OCI-LY7 (cell line): ENCODE measurements at regions not wholly inside any gene's neighbourhood (a gene's known extent, or its start where the extent isn't known, plus 50 kb on each side); places are given as distances from the start of the nearest gene placed in this dataset.

Experiments
- BruUV-seq: library from RNA; stranded (reverse); fragments of 400-500 nt; replicated peaks from 2 replicates; lab custom pipeline; 2021; lab: Mats Ljungman, UMichigan
- CTCF ChIA-PET: fragments of 300-600 bp; sonication (Branson Sonifier 250); formaldehyde crosslinking; loops from one replicate; lab custom pipeline; 2022; ENCODE audit warnings: antibody characterized with exemption; ENCODE audit not compliant: unreplicated experiment; lab: Charles Lee
- POLR2A ChIA-PET: fragments of 300-600 bp; sonication (Branson Sonifier 250); formaldehyde crosslinking; loops from one replicate; lab custom pipeline; 2022; ENCODE audit warnings: antibody characterized with exemption; lab: Charles Lee
- DNase-seq: peaks from one replicate; pipeline ENCODE4 v3.0.0-alpha.2; 2015; ENCODE audit warnings: low spot score
- H2AFZ ChIP-seq: fragments of 200-600 bp; sonication (generic), shearing (Covaris generic); 2 replicates; pipeline ENCODE4 v1.6.1; 2014; ENCODE audit warnings: mild to moderate bottlenecking, antibody characterized with exemption, low read length, moderate library complexity
- H3K27ac ChIP-seq: fragments of 200-600 bp; sonication (generic); 2 replicates; pipeline ENCODE4 v1.5.1; 2014; ENCODE audit warnings: mixed run types, low read depth, mild to moderate bottlenecking, moderate library complexity, low read length, inconsistent platforms; ENCODE audit not compliant: poor library complexity, severe bottlenecking
- H3K36me3 ChIP-seq: fragments of 200-600 bp; sonication (generic); 2 replicates; pipeline ENCODE4 v1.6.1; 2014; ENCODE audit warnings: mild to moderate bottlenecking, antibody characterized with exemption, low read length, moderate library complexity, mixed read lengths; ENCODE audit not compliant: insufficient read depth
- H3K4me1 ChIP-seq: fragments of 200-600 bp; sonication (generic); 2 replicates; pipeline ENCODE4 v1.5.1; 2014; ENCODE audit warnings: mild to moderate bottlenecking, low read length; ENCODE audit not compliant: insufficient read depth, poor library complexity, severe bottlenecking
- H3K4me2 ChIP-seq: fragments of 200-600 bp; sonication (generic); 2 replicates; pipeline ENCODE4 v1.6.1; 2014; ENCODE audit warnings: mild to moderate bottlenecking, low read length
- H3K4me3 ChIP-seq: fragments of 200-600 bp; sonication (generic); 2 replicates; pipeline ENCODE4 v1.5.1; 2014; ENCODE audit warnings: mild to moderate bottlenecking, low read depth, low read length; ENCODE audit not compliant: poor library complexity, severe bottlenecking
- H3K79me2 ChIP-seq: fragments of 200-600 bp; sonication (generic); 2 replicates; pipeline ENCODE4 v1.6.1; 2016; ENCODE audit warnings: low read depth, mild to moderate bottlenecking, low read length, moderate library complexity, mixed read lengths; ENCODE audit not compliant: insufficient read depth
- H3K9me2 ChIP-seq: fragments of 200-600 bp; sonication (generic); 2 replicates; pipeline ENCODE4 v1.6.1; 2016; ENCODE audit warnings: mild to moderate bottlenecking, low read length, mixed read lengths; ENCODE audit not compliant: insufficient read depth
- H3K9me3 ChIP-seq: fragments of 200-600 bp; sonication (generic); 2 replicates; pipeline ENCODE4 v1.6.1; 2014; ENCODE audit warnings: mild to moderate bottlenecking, mixed run types, low read length, mixed read lengths
- H4K20me1 ChIP-seq: fragments of 200-600 bp; sonication (generic); 2 replicates; pipeline ENCODE4 v1.6.1; 2014; ENCODE audit warnings: mild to moderate bottlenecking, antibody characterized with exemption, low read length, moderate library complexity, mixed read lengths; ENCODE audit not compliant: insufficient read depth
- EZH2phosphoT487 ChIP-seq: fragments of 200-600 bp; sonication (generic); IDR thresholded peaks from 2 replicates; pipeline ENCODE4 v1.6.1; 2018; ENCODE audit warnings: low read depth, borderline replicate concordance, mild to moderate bottlenecking, mixed run types, antibody characterized with exemption, low read length, moderate library complexity, mixed read lengths
- intact Hi-C: fragments of 100-400 bp; cut with micrococcal nuclease; formaldehyde crosslinking; loops from one replicate; pipeline ENCODE4 v1.10.0; 2022; ENCODE audit not compliant: unreplicated experiment
- TF ChIP-seq, protein P1 (sequence below): fragments of 200-600 bp; sonication (generic); conservative IDR thresholded peaks from 2 replicates; pipeline ENCODE4 v1.5.1; 2014; ENCODE audit warnings: mild to moderate bottlenecking, antibody characterized with exemption, low read length, moderate library complexity, mixed read lengths

DNA sequence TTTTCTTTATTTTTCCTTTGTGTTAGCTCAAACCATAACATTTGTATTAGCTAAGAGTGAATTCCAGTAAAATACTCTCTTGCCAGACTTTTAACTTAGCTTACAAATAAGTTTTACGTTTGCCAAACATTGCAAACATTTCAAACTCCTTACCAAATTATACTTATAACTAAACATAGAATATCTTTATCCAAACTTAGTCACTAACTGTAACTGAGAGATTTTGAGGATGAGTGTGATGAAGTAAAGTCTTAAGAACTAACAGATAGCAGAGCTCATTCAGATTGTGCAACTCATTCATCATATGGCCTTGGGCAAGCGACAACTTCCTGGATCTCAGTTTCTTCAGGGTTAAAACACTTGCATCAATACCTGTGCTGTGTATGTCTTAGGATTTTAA is 533.7 kb downstream of the TDRD15 start:
- BruUV-seq, result no TSS peak

DNA sequence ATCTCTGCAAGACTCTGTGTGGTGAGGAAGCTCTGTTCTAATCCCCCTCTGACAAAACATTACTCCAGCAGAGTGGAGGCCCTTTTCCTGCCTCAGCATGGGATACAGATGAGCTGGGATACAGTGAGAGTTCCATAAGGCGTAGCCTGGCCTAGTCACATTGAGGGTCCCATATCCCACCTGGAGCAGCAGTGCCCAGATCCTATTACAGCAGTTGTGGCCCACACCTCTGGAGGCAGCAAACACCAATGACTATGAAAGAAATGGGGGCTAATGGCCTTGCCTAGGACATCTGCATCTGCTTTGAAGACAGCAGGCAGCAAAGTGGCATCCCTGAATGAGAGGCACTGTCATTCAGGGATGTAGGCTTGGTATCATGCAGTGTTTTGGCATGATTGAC is 534.5 kb downstream of the TDRD15 start:
- BruUV-seq, result no TSS peak

More for the DNA sequence above, 533.7 kb downstream of the TDRD15 start:
- DNase-seq, result no peak
- no peak for TF ChIP-seq EZH2phosphoT487
- TF ChIP-seq, protein P1, sequence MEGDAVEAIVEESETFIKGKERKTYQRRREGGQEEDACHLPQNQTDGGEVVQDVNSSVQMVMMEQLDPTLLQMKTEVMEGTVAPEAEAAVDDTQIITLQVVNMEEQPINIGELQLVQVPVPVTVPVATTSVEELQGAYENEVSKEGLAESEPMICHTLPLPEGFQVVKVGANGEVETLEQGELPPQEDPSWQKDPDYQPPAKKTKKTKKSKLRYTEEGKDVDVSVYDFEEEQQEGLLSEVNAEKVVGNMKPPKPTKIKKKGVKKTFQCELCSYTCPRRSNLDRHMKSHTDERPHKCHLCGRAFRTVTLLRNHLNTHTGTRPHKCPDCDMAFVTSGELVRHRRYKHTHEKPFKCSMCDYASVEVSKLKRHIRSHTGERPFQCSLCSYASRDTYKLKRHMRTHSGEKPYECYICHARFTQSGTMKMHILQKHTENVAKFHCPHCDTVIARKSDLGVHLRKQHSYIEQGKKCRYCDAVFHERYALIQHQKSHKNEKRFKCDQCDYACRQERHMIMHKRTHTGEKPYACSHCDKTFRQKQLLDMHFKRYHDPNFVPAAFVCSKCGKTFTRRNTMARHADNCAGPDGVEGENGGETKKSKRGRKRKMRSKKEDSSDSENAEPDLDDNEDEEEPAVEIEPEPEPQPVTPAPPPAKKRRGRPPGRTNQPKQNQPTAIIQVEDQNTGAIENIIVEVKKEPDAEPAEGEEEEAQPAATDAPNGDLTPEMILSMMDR, result no peak
- Histone ChIP-seq H3K9me3 (no peaks in the 10 kb centered on the region), H4K20me1 (no peaks in the 10 kb centered on the region), H2AFZ (no peak overlapping the region), H3K36me3 (no peaks in the 10 kb centered on the region), H3K4me1 (no peaks in the 10 kb centered on the region), H3K79me2 (no peaks in the 10 kb centered on the region), H3K4me3 (no peak overlapping the region), H3K4me2 (no peak overlapping the region), H3K27ac (no peak overlapping the region), H3K9me2 (no peaks in the 10 kb centered on the region)
- POLR2A ChIA-PET, result interaction anchor here (1.2 kb wide), 1 partner anchor 37 kb away, joined by 4 read pairs; no protein-coding TSS in a partner anchor
- CTCF ChIA-PET, result no interaction called here
- intact Hi-C loops, result no loop called here

DNA sequence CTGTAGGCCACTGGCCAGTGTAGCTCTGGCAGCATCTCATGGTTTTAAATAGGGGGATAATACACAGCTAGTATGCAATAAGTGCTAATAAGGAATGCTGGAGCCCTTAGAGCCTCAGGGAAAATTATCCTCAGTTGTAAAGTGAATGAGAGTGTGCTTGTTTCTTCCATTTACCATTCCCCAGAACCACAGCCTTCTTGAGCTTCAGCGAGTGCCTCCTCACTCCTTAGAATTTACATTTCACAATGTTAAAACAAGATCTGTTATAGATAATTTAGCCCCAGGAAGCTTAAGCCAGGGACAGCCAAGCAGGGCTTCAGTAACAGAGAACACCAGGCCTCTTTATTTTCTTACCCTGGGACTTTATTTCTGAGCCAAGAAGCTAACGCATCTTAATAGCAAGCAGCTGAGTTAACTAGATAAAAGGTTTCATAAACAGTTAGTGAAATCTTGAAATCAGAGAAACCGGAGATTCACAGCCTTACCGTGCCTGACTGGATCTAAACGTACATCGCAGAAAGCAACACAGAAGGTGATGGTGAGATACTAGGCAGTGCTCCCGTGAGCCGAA is 535.2 kb downstream of the TDRD15 start:
- no peak overlapping the region for H3K4me2 ChIP-seq
- ChIA-PET CTCF (no interaction called here), POLR2A (no interaction called here)
- TF ChIP-seq, protein P1, result no peak
- TF ChIP-seq EZH2phosphoT487, result no peak
- H3K9me3 ChIP-seq, result no peaks in the 10 kb centered on the region
- H3K9me2 ChIP-seq, result no peaks in the 10 kb centered on the region
- intact Hi-C loops, result no loop called here
- no peaks in the 10 kb centered on the region for H4K20me1 ChIP-seq
- no peaks in the 10 kb centered on the region for H3K79me2 ChIP-seq
- H3K4me3 ChIP-seq, result no peak overlapping the region
- no TSS peak for BruUV-seq
- no peak overlapping the region for H3K27ac ChIP-seq
- H2AFZ ChIP-seq, result no peak overlapping the region
- H3K4me1 ChIP-seq, result no peaks in the 10 kb centered on the region
- H3K36me3 ChIP-seq, result no peaks in the 10 kb centered on the region
- DNase-seq, result no peak

More for the DNA sequence above, 534.5 kb downstream of the TDRD15 start:
- Histone ChIP-seq H3K79me2 (no peaks in the 10 kb centered on the region), H3K27ac (no peak overlapping the region), H3K9me2 (no peaks in the 10 kb centered on the region), H3K36me3 (no peaks in the 10 kb centered on the region), H3K4me2 (no peak overlapping the region), H2AFZ (no peak overlapping the region), H3K4me3 (no peak overlapping the region), H3K4me1 (no peaks in the 10 kb centered on the region), H3K9me3 (no peaks in the 10 kb centered on the region), H4K20me1 (no peaks in the 10 kb centered on the region)
- TF ChIP-seq, protein P1, result no peak
- no peak for TF ChIP-seq EZH2phosphoT487
- intact Hi-C loops, result no loop called here
- ChIA-PET CTCF (no interaction called here), POLR2A (interaction anchor here (1.2 kb wide), 1 partner anchor 38 kb away, joined by 4 read pairs; no protein-coding TSS in a partner anchor)
- no peak for DNase-seq
